ENCODE measurements at regions not wholly inside any gene's neighbourhood (a gene's known extent, or its start where the extent isn't known, plus 50 kb on each side); places are given as distances from the start of the nearest gene placed in this dataset.

GRCh38 chr11:38392176-38392575, 1794.1 kb upstream of the RAG2 start:
- Histone ChIP-seq H3K27ac (no peak overlapping the region), H3K4me1 (no peaks in the 10 kb centered on the region), H3K4me2 (no peak overlapping the region), H3K4me3 (no peak overlapping the region), H3K9me3 (no peaks in the 10 kb centered on the region)
- POLR2A ChIA-PET, result no interaction called here
- FAIRE-seq (no peak), ATAC-seq (no peak), DNase-seq (ENCODE audit: low read depth in 1 of 2, low spot score in 1 of 2) (no peak)
- TF ChIP-seq POLR2AphosphoS2 (conservative IDR thresholded peaks at IDR 0.05; ENCODE audit: low read length), result no peak
- TF ChIP-seq CEBPB (IDR thresholded peaks at IDR 0.05), result no peak
- no peak for TF ChIP-seq BCL3 (IDR thresholded peaks at IDR 0.05)
- no peak for TF ChIP-seq FOSB (CRISPR knock-in tag; IDR thresholded peaks at IDR 0.05)
- no peak for TF ChIP-seq MAZ (IDR thresholded peaks at IDR 0.05; ENCODE audit: borderline replicate concordance, low read depth, low read length)
- no peak for TF ChIP-seq HEYL (CRISPR knock-in tag; IDR thresholded peaks at IDR 0.05)
- no peak for TF ChIP-seq EHF (CRISPR knock-in tag; IDR thresholded peaks at IDR 0.05)
- TF ChIP-seq ATOH8 (CRISPR knock-in tag; IDR thresholded peaks at IDR 0.05; ENCODE audit: low read depth), result no peak
- TF ChIP-seq POLR2A (IDR thresholded peaks at IDR 0.05; ENCODE audit: low read length), result no peak
- no peak for TF ChIP-seq MAFK (IDR thresholded peaks at IDR 0.05; ENCODE audit: partially characterized antibody)
- TF ChIP-seq FOXS1 (CRISPR knock-in tag; IDR thresholded peaks at IDR 0.05), result no peak
- no peak for TF ChIP-seq RAD21 (conservative IDR thresholded peaks at IDR 0.05 in 1 of 2, IDR thresholded peaks at IDR 0.05 in 1 of 2)
- TF ChIP-seq HES2 (IDR thresholded peaks at IDR 0.05), result no peak
- TF ChIP-seq NR3C1 (IDR thresholded peaks at IDR 0.05), result no peak
- TF ChIP-seq EP300 (IDR thresholded peaks at IDR 0.05), result no peak
- no peak for TF ChIP-seq PHF8 (IDR thresholded peaks at IDR 0.05; ENCODE audit: borderline replicate concordance, low read depth)
- TF ChIP-seq ZSCAN20 (CRISPR knock-in tag; IDR thresholded peaks at IDR 0.05), result no peak
- no peak for TF ChIP-seq SMC3 (IDR thresholded peaks at IDR 0.05)
- CTCF ChIA-PET, result no interaction called here
- WGBS (ENCODE audit: missing lambda C conversion rate), result 7% methylated on average over 1 of the region's 1 CpG

- Histone ChIP-seq H3K4me3 (no peak overlapping the region), H3K4me2 (no peak overlapping the region)
- no peak for FAIRE-seq
- no peak for TF ChIP-seq ZC3H11A (IDR thresholded peaks at IDR 0.05)
- no peak for TF ChIP-seq NR3C1 (IDR thresholded peaks at IDR 0.05)
- no peak for TF ChIP-seq ATOH8 (CRISPR knock-in tag; IDR thresholded peaks at IDR 0.05; ENCODE audit: low read depth)
- no peak for TF ChIP-seq KDM5A (IDR thresholded peaks at IDR 0.05)
- no peak for TF ChIP-seq RFX5 (IDR thresholded peaks at IDR 0.05)
- no peak for TF ChIP-seq RNF2 (IDR thresholded peaks at IDR 0.05; ENCODE audit: borderline replicate concordance, low read depth)
- no peak for TF ChIP-seq JUN (IDR thresholded peaks at IDR 0.05)
- TF ChIP-seq HOXB5 (CRISPR knock-in tag; IDR thresholded peaks at IDR 0.05), result no peak
- TF ChIP-seq MYC (IDR thresholded peaks at IDR 0.05; ENCODE audit: borderline replicate concordance, low read length), result no peak
- no peak for TF ChIP-seq E2F6 (IDR thresholded peaks at IDR 0.05; ENCODE audit: borderline replicate concordance, low read depth)
- TF ChIP-seq REST (IDR thresholded peaks at IDR 0.05), result no peak
- TF ChIP-seq HES2 (IDR thresholded peaks at IDR 0.05), result no peak
- TF ChIP-seq RARB (CRISPR knock-in tag; IDR thresholded peaks at IDR 0.05), result no peak
- TF ChIP-seq MAFK (IDR thresholded peaks at IDR 0.05; ENCODE audit: partially characterized antibody), result no peak
- TF ChIP-seq EHMT2 (IDR thresholded peaks at IDR 0.05; ENCODE audit: low read depth), result no peak
- no peak for TF ChIP-seq BHLHE40 (IDR thresholded peaks at IDR 0.05; ENCODE audit: low read depth, low read length)
- no peak for TF ChIP-seq HDAC2 (IDR thresholded peaks at IDR 0.05)
- no peak for TF ChIP-seq ZSCAN20 (CRISPR knock-in tag; IDR thresholded peaks at IDR 0.05)
These were observed 1786.5 kb upstream of the RAG2 start for GRCh38 chr11:38384568-38384967.

More at GRCh38 chr11:38384568-38384967, 1786.5 kb upstream of the RAG2 start:
- DNase-seq (ENCODE audit: low read depth in 1 of 2, low spot score in 1 of 2), result no peak
- Histone ChIP-seq H3K27ac (no peak overlapping the region), H3K4me1 (no peaks in the 10 kb centered on the region), H3K9me3 (no peaks in the 10 kb centered on the region)
- no peak for ATAC-seq
- ChIA-PET CTCF (no interaction called here), POLR2A (no interaction called here)
- 5% methylated on average over 4 of the region's 4 CpGs for WGBS (ENCODE audit: missing lambda C conversion rate)
